ENCODE measurements at regions not wholly inside any gene's neighbourhood (a gene's known extent, or its start where the extent isn't known, plus 50 kb on each side); places are given as distances from the start of the nearest gene placed in this dataset.

- H3K27ac Mint-ChIP-seq (ENCODE audit: unreplicated experiment), result no peak overlapping the region
- no peaks in the 10 kb centered on the region for H3K4me1 Mint-ChIP-seq (ENCODE audit: low read depth)
- DNase-seq (ENCODE audit: low spot score), result no peak
- H3K9me3 Mint-ChIP-seq (ENCODE audit: low read depth), result peaks cover under 1% of the 10 kb centered on the region
- no peak for TF ChIP-seq CTCF (IDR thresholded peaks at IDR 0.05)
- no peaks in the 10 kb centered on the region for H3K36me3 Mint-ChIP-seq (ENCODE audit: low read depth)
- H3K27me3 Mint-ChIP-seq (ENCODE audit: low read depth), result peaks cover 23% of the 10 kb centered on the region
- no peak overlapping the region for H3K4me3 Mint-ChIP-seq (ENCODE audit: unreplicated experiment)
Observed at GRCh38 chr5:37996918-37997317, 157.1 kb upstream of the GDNF start.

- Mint-ChIP-seq H3K27me3 (ENCODE audit: low read depth) (peaks cover 24% of the 10 kb centered on the region), H3K4me3 (ENCODE audit: unreplicated experiment) (no peak overlapping the region), H3K27ac (ENCODE audit: unreplicated experiment) (no peak overlapping the region), H3K4me1 (ENCODE audit: low read depth) (no peaks in the 10 kb centered on the region), H3K36me3 (ENCODE audit: low read depth) (no peaks in the 10 kb centered on the region), H3K9me3 (ENCODE audit: low read depth) (no peaks in the 10 kb centered on the region)
- TF ChIP-seq CTCF (IDR thresholded peaks at IDR 0.05), result no peak
- DNase-seq (ENCODE audit: low spot score), result no peak
Observed at GRCh38 chr5:37994729-37995128, 154.9 kb upstream of the GDNF start.

DNA sequence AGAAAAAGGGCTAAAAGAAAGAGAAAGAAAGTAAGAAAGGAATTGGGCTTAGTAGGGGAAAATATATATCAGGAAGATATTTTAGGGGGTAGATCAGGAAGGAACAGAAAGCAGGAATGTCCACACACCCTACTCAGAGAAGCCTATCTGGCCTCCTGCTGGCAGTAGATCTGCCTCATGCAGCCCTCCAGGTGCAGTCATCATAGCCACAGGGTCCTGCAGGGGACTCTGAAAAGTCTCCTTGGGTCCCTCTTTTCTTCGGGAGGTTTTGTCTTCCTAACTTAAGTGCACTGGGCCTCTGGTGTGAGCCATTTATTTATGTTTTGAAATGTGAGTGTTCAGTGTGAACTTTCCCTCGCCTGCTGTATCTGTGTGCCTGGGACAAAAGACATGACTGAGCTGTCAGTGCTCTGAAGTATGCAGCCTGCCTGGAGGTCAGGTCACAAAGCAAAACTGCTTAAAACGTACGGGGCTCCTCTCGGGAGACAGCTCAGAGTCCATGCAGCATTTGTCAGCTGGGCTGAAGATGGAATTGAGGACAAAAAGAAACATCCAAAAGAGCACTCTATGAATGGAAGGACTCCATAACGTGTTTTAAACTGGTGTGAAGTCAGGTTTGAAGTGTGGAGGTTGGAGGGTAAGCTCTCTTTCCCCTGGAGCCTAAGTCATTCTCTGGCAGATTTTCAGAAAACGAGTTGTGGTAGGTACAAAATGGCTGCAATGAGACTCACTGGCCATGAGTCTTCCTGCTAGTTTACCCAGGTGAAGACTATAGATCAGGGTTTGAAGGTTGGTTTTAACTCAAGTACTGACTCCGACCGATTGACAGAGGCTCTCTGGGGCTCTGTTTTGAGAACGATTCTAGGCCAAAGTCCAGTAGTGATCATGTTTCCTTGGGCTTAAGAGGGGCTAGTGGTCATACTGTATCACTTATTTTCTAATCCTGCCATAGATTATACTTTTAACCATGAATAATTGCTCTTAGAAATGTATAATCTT is 151.8 kb upstream of the GDNF start:
- peaks cover 35% of the 10 kb centered on the region for H3K27me3 Mint-ChIP-seq (ENCODE audit: low read depth)
- H3K4me1 Mint-ChIP-seq (ENCODE audit: low read depth), result no peaks in the 10 kb centered on the region
- TF ChIP-seq CTCF (IDR thresholded peaks at IDR 0.05), result no peak
- no peaks in the 10 kb centered on the region for H3K9me3 Mint-ChIP-seq (ENCODE audit: low read depth)
- DNase-seq (ENCODE audit: low spot score), result no peak
- H3K36me3 Mint-ChIP-seq (ENCODE audit: low read depth), result no peaks in the 10 kb centered on the region
- H3K4me3 Mint-ChIP-seq (ENCODE audit: unreplicated experiment), result no peak overlapping the region
- no peak overlapping the region for H3K27ac Mint-ChIP-seq (ENCODE audit: unreplicated experiment)

DNA sequence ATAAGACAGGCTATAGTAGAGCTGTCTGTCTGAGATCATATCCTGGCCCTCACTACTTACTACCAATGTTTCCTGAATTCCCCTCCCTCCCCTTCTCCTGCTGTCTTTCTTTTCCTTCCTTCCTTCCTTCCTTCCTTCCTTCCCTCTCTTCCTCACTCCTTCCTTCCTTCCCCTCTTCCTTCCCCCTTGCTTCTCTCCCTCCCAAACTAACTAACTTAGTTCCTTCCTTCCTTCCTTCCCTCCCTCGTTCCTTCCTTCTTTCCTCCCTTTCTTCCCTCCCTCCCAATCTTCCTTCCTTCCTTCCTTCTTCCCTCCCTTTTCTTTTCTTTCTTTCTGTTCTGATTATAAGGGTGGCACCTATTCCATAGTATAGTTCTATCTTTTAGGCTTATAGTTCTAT is 150.0 kb upstream of the GDNF start:
- TF ChIP-seq CTCF (IDR thresholded peaks at IDR 0.05), result no peak
- H3K27ac Mint-ChIP-seq (ENCODE audit: unreplicated experiment), result no peak overlapping the region
- H3K4me1 Mint-ChIP-seq (ENCODE audit: low read depth), result no peaks in the 10 kb centered on the region
- H3K9me3 Mint-ChIP-seq (ENCODE audit: low read depth), result no peaks in the 10 kb centered on the region
- H3K27me3 Mint-ChIP-seq (ENCODE audit: low read depth), result peaks cover 41% of the 10 kb centered on the region
- H3K36me3 Mint-ChIP-seq (ENCODE audit: low read depth), result no peaks in the 10 kb centered on the region
- no peak for DNase-seq (ENCODE audit: low spot score)
- H3K4me3 Mint-ChIP-seq (ENCODE audit: unreplicated experiment), result no peak overlapping the region

DNA sequence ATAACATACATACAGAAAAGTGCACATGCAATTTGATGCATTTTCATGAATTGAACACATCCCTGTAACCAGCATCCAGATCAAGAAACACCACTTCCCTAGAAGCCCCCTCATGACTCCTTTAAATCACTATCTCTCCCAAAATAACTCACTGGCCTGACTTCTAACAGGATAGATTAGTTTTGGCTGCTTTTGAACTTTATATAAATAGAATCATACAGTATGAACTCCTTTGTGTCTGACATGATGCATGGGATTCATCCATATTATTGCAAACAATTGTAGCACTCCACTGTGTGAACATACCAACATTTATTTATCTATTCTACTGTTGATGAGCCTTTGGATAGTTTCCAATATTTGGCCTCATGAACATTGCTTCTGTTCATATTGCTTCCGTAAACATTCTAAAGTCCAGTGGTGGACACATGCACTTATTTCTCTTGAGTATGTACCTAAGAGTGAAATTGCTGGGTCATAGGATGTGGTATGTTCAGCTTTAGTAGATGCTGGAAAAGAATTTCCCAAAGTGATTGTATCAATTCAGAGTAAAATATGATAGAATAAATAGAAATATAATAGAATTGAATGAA is 148.7 kb upstream of the GDNF start:
- Mint-ChIP-seq H3K27ac (ENCODE audit: unreplicated experiment) (no peak overlapping the region), H3K9me3 (ENCODE audit: low read depth) (no peaks in the 10 kb centered on the region), H3K27me3 (ENCODE audit: low read depth) (peaks cover 47% of the 10 kb centered on the region), H3K4me1 (ENCODE audit: low read depth) (no peaks in the 10 kb centered on the region), H3K4me3 (ENCODE audit: unreplicated experiment) (no peak overlapping the region), H3K36me3 (ENCODE audit: low read depth) (no peaks in the 10 kb centered on the region)
- no peak for TF ChIP-seq CTCF (IDR thresholded peaks at IDR 0.05)
- DNase-seq (ENCODE audit: low spot score), result no peak
